Stomach (tissue), 4 donors: ENCODE measurements at regions not wholly inside any gene's neighbourhood (a gene's known extent, or its start where the extent isn't known, plus 50 kb on each side); places are given as distances from the start of the nearest gene placed in this dataset.

Experiments
- CTCF ChIP-seq, 7 experiments: fragments of 450-650 bp in 4 of 7; fragments of 200-600 bp in 3 of 7; sonication (generic) in 3 of 7; IDR thresholded peaks; one replicate each; pipeline ENCODE4 v1.5.1; 2016 to 2019; ENCODE audit warnings: antibody characterized with exemption in 7 of 7, control low read depth in 2 of 7, mild to moderate bottlenecking in 1 of 7
- POLR2AphosphoS5 ChIP-seq, 3 donors: sonication (generic); formaldehyde crosslinking; IDR thresholded peaks; one replicate each; pipeline ENCODE4 v1.6.1; 2016; ENCODE audit warnings: antibody characterized with exemption in 3 of 3

DNA sequence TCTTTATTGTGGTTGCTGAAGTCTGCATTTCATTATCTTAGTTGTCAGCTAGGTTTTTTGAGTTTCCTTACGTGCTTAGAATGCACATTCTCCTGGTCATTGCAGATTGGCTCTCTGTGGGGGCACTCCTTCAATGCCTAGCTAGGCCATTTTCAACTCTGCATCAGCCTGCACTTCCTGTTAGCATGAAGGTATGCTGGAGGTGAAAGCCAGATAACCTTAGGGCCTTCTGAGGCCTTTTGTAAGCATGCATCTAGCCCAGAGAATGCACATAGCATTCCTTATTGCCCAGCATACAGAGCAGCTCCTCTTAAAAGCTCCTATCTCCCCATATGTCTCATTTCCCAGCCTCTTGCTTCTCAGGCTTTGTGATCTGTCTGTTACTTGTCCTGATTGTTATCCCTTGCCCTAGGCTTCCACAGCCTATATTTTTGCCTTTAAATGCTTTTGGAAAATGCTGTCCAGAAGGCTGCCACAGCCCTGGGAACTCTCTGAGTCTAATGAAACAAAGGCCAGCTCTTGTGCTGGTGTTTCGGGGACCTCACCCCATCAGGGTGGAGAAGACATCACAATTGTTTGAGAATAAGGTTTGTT lies 108.1 kb upstream of the IGFBP3 start:
- TF ChIP-seq CTCF (IDR thresholded peaks at IDR 0.05) (no peak), POLR2AphosphoS5 (IDR thresholded peaks at IDR 0.05) (no peak)
